HTR-8/SVneo (cell line): ENCODE measurements at regions not wholly inside any gene's neighbourhood (a gene's known extent, or its start where the extent isn't known, plus 50 kb on each side); places are given as distances from the start of the nearest gene placed in this dataset.

Experiments
- DNase-seq: peaks from one replicate; pipeline ENCODE4 v3.0.0; 2011; ENCODE audit warnings: low spot score, mixed read lengths; ENCODE audit not compliant: insufficient read length
- FAIRE-seq: peaks from 2 replicates; lab custom pipeline; 2011; peaks lifted over from hg19 to GRCh38; lab: Jason Lieb, UNC

DNA sequence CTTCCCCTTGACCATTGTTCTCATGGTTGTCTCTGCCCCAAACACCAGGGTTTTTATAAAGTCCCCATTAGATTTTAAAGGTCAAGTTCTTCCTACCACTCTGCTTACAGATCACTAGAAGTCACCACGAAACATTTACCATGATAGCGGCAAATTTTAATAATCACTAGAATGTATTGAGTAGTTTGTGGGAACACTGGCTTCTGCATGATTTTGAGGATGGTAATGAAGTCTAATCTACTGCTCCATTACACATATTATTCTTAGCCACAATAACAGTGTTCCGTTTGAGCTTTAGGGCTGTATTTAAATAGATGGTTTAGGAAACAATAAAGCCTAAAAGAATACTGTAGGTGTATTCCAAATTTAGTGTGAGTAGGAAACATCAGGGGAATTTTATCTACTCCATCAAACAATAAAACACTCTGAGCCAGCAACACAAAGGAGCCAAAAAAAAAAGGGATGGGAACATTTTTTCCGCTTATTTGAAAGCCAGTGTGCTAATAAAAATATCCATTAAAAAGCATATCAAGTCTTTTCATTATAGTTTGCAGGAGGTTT is 49.7 kb downstream of the KLF12 start:
- FAIRE-seq = no peak
- DNase-seq = no peak

DNA sequence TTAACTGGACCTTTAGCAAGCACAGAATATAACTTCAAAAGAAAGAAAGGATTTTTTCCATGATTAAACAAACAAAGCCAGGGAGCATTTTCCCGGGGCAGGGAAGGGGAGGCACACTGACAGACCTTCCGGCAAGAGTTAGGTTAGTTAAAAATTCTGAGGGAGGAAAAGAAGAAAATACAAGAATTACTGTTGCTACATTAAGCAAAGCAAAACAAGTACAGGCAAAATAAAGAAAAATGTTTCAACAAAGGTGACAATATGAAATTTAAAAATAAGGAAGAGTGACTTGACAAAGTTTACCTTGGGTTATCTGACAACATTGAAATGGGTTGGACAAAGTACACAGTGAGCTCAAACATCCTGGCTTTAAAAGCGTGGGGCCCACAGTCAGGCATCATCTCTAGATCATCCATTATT is 51.5 kb downstream of the KLF12 start:
- DNase-seq (no peak), FAIRE-seq (no peak)

DNA sequence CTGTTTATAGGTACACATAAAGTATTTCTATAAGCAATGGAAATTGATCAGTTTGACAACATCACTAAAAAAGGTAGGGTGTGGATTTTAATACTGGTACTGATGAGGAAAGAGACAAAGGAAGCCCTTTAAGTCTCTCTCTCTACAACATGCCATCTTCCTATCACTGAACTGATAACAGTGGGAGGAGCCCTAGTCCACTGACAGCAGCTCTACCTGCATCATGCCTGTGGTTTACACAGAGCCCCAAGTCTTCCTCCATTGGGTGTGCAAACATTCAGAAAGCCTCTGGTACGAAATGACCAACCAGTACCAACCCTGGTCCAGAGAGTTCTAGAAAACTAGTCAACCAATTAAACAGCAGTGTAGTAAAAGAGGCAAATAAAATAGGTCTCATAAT is 53.4 kb downstream of the KLF12 start:
- DNase-seq = no peak
- FAIRE-seq = no peak

DNA sequence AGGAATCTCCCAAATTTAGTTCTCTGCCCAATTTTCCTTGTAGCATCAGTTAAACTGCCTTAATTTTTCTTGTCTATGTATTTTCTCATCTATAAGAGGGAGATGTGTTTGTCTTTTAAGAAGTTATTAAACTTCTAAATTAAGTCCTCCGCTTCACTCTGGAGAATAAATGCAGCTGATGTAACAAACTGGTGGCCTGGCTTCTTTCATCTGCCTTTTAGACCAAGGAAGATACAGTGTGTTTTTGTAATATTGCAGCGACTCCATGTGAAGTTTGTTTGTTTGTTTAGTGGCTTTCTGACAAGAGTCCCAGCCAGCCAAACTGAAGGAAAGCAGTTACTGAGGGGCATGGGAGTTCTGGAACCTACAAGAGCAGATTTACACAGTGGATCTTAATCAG is 56.4 kb downstream of the KLF12 start:
- DNase-seq (no peak), FAIRE-seq (no peak)

DNA sequence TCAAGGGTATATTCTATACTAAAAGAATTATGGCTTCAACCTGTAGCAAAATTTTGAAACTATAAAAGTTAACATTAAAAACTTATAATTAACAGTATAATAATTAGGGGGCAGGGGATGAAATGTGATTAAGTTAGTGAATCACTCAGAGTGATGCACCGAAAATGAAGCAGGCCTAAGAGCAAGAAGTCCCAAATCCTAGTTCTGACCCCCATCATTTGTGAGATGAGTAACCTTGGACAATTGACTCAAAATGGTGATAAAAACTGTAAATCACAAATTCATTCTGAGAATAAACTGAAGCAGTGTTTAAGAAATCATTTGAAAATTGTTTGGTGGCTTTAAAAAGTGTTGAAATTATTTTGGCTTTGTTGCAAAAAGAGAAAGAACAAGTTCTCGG is 56.8 kb downstream of the KLF12 start:
- no peak for DNase-seq
- no peak for FAIRE-seq

DNA sequence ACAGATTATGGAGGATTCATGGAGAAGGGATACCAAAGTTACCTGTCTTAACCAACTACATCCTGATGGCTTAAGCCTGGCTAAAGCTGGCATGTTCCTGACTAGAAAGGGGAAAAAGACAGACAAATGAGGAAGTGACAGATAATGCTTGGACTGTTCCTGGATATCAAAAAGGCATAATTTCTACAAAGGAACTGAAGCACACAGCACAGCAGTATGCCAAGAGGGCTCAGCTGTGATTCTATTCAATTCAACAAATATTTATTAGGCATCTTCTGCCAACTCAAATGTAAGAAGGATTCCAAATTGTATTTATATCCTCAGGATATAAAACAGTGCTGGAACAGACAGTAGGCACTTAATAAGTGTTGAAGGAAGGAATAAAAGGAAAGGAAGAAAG is 59.5 kb downstream of the KLF12 start:
- FAIRE-seq = no peak

DNA sequence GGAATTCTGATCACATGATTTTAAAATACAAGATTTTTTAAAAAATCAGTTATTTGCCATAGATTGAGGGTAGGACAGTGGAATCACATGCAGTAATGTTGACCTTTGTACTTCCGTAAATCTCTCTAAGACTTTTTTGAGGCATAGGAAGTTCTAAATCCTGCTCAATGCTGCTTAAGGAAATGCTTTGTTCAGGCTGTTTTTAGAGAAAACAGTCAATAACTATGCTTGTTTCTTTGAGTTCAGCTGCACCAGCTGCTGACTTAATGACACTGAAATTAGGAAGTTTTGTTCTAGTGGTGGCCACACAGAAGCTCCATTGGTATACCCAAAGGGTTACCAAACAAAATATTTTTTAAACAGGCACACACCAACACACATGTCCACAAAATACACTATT is 60.9 kb downstream of the KLF12 start:
- DNase-seq = no peak
- no peak for FAIRE-seq

More for the DNA sequence above, 59.5 kb downstream of the KLF12 start:
- no peak for DNase-seq

DNA sequence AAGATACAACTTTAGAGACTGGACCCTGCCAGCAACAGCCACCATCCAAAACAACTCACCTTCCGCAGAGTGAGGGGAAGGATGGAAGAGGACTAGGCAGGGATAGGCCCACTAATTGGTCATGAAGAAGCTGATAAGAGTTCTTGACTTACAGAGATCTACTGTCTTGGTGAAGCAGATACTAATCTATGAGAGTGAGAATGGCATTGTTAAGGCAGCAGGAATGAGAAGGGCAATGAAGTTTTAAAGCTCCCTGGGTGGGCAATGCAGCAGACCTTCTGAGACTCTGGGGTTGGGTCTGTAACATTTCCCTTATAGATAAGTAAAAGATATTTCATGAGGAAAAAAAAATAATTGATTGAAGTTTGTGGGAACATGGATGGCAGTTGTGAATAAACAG is 63.7 kb downstream of the KLF12 start:
- no peak for DNase-seq
- FAIRE-seq = no peak

DNA sequence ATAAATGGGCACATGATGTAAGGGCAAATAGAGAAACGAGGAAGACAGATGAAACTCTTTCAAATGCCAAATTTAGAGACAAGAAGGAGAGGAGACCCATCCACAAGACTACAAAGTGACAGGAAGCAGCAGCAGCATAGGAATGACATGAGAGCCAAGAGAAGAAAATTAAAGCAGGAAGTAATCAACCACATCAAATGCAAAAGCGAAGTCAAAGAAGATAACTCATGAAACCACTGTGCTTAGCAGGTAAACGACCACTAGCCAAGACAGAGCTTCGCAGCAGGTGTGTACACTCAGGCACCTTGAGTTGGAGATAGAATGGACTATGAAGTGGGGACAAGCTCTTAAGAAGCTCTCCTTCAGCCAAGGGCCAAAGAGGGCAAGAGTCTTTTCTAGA is 64.1 kb downstream of the KLF12 start:
- no peak for FAIRE-seq
- DNase-seq = no peak

DNA sequence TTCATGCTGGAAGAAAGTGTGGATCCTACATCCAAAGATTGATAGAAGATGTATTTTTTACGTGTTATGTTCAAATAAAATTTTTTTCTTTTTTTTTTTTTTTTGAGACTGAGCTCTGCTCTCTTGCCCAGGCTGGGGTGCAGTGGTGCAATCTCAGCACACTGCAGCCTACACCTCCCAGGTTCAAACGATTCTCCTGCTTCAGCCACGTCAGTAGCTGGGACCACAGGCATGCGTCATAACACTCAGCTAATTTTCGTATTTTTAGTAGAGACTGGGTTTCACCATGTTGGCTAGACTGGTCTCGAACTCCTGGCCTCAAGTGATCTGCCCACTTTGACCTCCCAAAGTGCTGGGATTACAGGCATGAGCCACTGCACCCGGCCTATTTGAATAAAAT is 65.7 kb downstream of the KLF12 start:
- FAIRE-seq = no peak

DNA sequence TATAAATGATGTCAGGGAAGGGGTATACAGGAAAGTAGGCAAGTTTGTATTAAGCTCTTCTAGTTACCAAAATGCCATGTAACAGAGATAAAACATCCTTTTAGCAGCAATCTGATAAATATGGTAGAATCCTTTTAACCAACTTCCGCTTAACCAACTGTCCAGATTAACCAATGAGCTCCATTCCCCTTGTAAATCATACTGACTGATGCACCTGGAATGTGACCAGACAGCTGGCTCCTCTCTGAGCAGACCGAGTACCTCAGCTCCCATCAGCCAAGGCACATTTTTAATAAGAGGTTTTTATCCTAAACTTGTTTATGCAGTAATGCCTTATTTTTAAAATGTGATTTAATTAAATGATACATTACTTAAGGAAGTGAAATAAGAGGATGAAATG is 66.4 kb downstream of the KLF12 start:
- no peak for FAIRE-seq
- no peak for DNase-seq

More for the DNA sequence above, 65.7 kb downstream of the KLF12 start:
- DNase-seq = no peak

DNA sequence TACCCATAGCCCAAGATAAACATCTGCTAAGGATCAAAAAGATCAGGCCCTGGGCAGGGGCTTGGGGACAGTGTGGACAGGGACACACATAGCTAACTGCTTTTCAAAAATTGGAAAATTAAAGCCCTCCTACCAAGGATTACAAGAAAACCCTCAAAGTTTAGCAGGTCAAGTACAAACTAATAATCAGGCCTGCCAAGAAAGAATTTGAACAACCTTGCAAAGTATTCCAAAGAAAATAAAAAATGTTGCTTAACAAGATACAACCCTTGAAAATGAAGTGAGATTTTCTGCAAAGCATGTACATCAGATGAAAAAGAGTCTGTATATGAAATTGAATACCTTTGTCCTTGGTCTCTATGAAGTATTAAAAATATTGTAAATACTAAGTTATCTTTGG is 67.3 kb downstream of the KLF12 start:
- FAIRE-seq = no peak
- no peak for DNase-seq

DNA sequence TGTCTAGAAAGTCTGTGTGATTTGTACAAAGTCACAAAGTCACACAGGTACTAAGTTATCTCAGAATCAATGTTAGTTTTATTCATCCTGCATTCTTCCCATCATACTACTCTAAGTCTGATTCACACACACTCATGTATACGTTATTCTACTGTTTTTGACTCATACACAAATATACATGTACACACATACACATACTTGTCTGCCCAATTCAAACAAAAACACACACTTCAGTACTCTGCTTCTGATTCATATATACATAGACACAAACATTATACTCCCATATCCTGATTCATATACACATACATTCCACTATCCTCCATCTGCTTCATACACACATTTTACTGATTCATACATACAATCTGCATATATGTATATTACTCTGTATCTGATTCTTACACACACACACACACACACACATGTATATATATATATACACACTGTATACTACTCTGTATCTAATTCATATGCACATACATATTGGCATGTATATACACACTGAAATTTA is 69.3 kb downstream of the KLF12 start:
- no peak for DNase-seq
- FAIRE-seq = no peak

DNA sequence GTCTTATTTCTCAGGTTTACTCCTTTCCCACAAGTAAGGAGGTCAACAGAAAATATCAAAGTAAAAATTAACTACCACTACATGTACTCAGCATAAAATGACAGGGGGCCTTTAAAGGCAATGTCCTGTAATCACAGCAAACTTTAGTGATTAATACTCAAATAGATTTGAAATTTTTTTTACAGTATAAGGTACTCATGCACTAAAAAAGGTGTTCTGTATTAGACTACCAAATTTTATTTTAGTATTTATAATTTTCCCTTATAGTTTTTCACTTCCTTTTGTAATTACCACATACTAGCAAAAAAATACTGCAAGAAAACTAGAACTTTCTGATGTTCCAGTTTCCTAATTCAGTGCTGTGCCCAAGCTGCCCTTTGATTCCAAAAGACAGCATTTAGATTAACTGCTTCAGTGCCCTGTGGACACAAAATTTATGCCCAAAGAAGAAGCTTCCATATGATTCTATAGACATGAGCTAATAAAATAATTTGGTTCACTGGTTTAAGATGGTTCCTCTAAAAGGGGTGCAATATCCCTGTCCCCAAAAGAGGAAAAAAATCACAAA is 70.6 kb downstream of the KLF12 start:
- no peak for FAIRE-seq
- DNase-seq = no peak

DNA sequence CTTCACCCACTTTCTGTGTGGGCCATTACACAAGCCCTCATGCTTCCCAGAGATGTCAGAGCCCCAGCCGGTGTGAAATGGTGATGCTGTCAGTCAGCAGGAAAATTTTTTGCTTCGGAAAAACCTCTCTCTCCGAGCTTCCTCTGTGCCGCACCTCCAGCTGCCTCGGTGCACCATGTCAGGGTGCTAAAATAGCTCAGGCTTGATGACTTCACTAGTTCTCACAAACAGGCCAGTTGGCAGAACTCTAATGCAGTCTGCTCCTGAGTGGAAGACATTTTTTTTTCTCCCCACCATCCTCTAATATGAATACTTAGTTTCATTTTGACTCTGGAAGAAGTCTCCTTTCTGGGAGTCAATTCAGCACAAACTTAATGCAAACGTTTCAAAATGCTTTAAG is 71.3 kb downstream of the KLF12 start:
- FAIRE-seq (no peak), DNase-seq (no peak)

DNA sequence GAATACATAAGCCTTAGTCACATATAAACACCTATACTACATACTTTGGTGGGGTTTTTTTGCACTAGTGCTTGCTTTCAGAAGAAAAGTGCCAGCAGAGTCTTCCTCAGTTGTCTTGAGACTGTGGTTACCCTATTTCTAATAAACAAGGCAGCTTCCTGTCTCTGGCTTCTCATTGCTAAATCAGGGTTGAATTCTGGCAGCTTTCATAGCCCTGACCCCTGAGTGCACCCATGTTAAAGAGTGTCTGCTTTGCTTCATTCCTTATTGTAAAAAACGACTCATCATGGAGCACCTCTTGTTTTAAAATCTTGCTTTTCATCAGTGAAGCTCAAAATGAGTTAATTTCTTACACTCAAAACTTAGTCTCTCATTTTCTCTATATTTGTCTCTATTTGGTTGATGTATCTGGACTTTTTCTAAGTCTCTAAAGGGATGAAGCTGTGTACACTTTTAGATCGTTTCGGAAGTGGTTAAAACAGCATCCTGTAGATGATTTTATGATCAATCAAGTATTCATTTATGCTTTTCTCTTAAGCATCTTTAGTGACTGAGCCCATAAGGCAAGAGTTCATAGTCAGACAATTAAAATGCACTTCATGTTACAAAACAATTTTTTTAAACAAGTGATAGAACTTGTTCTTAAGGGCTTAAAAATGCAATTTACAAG is 72.1 kb downstream of the KLF12 start:
- DNase-seq (no peak), FAIRE-seq (no peak)

DNA sequence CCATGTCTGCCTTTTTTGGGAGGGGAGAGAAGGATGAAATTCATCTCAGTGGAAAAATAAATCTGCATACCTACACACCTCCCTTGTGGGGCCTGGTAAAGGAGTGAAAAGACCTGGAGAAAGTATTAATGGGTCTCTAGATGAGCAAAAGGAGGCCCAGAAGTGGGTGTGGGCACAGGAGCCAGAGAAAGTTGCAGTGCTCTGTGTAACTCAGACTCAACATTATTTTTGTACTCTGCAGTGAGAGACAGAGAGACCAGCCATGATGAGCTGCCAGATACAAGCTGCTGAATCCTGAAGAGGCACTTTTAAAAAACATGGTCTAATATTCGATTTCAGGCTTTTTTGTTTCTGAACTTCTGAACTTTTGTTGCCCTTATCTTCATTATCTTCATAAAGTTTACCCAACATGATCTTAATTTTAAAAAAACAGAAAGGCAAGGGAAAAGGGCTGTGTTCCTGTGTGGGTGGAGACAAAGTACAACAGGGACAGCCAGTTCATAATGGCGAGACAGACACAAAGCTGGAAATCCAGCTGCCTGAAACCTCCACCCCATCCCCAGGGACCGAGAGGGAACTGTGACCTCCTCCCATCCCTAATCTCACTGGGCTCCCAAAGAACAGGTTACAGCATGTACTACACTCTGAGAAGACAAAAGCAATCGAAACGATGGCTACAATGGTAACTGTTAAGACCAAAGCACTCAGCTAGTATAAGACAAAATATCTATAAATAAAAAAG is 77.2 kb downstream of the KLF12 start:
- no peak for FAIRE-seq
- DNase-seq = no peak

DNA sequence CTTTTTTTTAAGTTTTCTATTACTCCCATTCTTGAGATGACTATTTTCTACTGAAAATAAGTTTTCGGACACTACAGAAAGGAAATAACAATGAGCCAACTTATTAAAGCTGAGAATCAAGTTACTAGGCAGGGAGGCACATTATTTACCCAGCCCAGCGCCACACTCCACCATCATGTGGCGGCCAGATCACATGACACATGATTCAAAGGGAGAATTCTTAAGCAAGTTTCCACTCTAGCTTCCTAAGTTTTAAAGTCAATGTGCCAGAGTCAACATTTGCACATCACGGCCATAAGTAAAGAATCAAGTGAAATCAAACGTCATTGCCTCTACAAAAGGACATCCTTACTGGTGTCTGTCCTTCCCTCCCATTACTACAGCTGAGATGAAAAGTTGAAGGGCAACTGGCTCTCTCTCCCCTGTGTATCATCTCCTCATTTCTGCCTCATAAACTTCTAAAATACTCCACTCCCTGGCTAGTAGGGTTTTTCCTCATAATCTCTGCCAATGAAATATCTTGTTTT is 81.7 kb downstream of the KLF12 start:
- DNase-seq (no peak), FAIRE-seq (no peak)

DNA sequence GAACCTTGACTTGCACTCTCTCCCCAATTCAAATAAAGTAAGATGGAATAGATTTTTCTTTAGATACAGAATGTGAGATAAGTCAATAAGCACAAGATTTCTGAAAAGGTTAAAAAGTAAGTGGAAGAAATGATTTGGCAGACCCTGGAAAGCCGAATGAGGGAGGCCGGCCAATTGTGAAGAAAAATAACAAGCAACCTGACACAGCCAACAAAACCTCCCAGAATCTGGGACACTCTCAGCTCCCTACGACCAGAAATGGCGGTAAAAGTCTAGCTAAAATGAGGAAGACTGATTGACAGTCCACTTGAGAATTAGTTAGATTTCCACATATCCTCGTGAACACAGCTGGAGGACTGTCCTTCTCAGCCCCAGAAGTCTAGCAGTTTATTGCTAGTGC is 85.4 kb downstream of the KLF12 start:
- DNase-seq (no peak), FAIRE-seq (no peak)

DNA sequence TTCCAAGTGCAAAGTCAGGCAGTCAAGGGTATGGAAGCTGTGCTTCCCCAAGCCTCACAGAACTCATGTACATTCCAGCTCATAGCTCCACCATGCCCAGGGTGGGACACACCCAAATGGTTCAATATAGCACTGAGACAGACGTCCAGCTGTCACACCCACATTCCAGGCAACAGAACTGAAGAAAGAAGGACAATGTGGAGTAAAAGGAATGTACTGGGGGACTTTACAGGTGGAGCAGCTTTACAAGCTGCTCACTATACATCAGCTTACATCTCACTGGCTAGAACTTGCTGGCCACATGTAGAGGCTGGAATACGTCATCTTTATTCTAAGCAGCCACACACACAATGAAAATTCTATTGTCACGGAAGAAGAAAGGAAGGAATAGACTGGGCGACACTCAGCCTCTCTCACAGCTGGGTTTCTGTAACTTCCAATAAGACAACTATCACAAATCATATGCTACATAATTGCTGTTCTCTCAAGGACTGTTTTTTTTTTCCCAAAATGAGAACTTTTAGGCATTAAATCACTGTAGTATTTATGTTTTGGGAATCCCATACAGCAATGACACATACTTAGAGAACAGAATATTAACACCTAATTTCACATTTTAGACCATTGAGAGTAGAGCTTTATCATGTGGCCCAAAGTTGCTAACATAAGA is 86.1 kb downstream of the KLF12 start:
- FAIRE-seq (no peak), DNase-seq (no peak)
